ENCODE measurements at regions not wholly inside any gene's neighbourhood (a gene's known extent, or its start where the extent isn't known, plus 50 kb on each side); places are given as distances from the start of the nearest gene placed in this dataset.

DNA sequence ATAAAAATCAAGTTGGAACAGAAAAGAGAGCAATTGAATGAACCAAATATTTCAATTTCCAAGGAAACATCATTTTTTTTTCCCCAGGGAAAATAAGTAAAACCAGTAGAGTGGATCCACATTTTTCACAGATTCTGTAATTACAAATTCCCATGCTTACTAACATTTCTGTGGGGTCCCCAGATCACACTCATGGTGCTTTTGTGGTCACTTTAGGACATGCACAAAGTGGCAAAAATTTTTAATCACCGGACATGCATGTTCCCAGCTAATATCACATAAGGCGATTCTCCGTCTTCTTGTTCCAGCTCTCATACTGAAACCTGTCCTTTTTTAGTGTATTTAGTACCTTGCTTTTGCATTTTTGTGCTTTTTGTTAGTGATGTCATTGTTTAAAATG, 748.2 kb upstream of the SLITRK1 start:
- no peak for FAIRE-seq
- TF ChIP-seq, protein P1, sequence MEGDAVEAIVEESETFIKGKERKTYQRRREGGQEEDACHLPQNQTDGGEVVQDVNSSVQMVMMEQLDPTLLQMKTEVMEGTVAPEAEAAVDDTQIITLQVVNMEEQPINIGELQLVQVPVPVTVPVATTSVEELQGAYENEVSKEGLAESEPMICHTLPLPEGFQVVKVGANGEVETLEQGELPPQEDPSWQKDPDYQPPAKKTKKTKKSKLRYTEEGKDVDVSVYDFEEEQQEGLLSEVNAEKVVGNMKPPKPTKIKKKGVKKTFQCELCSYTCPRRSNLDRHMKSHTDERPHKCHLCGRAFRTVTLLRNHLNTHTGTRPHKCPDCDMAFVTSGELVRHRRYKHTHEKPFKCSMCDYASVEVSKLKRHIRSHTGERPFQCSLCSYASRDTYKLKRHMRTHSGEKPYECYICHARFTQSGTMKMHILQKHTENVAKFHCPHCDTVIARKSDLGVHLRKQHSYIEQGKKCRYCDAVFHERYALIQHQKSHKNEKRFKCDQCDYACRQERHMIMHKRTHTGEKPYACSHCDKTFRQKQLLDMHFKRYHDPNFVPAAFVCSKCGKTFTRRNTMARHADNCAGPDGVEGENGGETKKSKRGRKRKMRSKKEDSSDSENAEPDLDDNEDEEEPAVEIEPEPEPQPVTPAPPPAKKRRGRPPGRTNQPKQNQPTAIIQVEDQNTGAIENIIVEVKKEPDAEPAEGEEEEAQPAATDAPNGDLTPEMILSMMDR (IDR thresholded peaks at IDR 0.05; ENCODE audit: insufficient read depth, missing control alignments): no peak
- DNase-seq (ENCODE audit: insufficient read length, low spot score): no peak

DNA sequence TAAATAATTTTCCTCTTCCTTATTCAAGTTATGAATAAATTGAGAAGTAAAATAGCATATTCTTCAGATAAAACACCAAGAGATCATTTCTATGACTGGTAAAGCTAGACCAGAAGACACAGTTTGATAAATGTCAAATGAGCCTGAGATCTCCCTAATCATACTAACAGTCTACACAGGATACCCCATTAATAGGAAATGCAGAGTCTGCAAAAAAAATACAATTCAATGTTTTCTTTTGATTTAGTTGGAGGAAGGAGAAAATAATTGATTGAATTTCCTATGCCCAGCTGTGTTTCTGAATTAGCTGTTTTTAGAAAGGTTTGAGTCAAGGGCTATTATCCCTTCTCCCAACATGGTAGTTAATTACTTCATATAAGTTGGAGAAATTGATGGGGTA, 734.6 kb upstream of the SLITRK1 start:
- FAIRE-seq (no peak), DNase-seq (ENCODE audit: insufficient read length, low spot score) (no peak)
- TF ChIP-seq, protein P1 (IDR thresholded peaks at IDR 0.05; ENCODE audit: insufficient read depth, missing control alignments): no peak

DNA sequence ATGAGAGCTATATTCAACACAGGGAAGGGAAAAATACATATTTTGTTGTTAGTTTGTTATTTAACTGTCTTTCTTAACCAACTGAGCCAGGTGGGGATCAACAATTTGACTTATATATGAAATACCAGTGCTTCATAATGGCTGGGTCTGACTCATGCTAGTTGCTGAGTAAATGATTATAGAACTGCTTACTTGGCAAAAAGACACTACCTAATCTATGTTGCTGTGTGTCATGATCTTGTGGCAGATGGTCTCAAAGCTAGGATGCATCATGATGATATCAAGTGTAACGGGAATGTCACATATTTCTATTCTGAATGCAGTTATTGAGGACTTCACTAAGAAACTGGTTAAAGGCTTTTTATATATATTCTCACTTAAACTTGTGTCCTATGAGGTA, 727.4 kb upstream of the SLITRK1 start:
- TF ChIP-seq, protein P1 (IDR thresholded peaks at IDR 0.05; ENCODE audit: insufficient read depth, missing control alignments): no peak
- FAIRE-seq (no peak), DNase-seq (ENCODE audit: insufficient read length, low spot score) (no peak)

DNA sequence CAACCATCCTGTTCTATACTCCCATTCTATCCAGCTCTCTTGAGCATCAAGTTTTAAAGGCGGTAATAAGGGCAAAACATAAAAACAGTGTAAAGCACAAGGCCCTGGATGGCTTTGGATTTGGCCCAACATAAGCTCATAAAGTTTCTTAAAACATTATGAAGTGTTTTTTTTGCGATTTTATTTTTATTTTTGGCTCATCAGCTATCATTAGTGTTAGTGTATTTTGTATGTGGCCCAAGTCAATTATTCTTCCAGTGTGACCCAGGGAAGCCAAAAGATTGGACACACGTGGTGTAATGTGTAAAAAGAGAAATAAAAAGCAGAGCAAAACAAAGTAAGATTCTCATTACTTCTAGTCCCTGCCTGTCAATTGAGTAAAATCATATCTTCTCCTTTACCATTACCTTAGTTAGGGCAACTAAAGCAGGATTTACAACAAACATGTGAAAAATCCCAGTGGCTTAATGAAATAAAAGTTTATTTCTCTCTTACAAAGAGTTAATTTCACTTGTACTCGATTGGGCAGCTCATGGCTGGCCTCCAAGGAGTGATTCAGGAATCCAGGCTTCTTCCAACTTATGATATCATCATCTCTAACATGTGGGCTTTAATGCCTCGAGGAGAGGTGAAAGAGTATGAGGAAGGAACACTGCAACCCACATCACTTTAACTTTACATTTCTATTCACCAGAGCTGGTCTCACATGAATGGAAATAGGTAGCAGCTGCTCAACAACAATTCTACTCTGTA, 725.2 kb upstream of the SLITRK1 start:
- no peak for DNase-seq (ENCODE audit: insufficient read length, low spot score)
- TF ChIP-seq, protein P1 (IDR thresholded peaks at IDR 0.05; ENCODE audit: insufficient read depth, missing control alignments): no peak
- no peak for FAIRE-seq

DNA sequence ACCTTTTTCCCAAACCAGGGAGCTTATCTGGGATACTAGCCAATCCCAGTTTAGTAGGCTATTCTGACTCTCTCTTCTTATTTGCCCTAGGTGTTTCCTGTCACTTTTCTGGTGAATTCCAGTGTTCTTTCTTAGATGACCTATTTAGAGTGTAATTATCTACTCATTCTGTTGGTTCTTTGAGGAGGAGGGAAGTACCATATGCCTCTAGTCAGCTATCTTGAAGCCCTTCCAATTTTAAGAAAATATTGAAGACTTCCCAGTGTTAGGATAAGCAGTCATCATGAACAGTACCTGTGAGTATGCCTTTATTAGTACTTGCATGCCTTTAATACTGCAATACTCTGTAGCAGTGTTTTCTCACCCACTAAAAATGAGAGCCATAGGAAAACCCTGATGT, 724.3 kb upstream of the SLITRK1 start:
- TF ChIP-seq, protein P1 (IDR thresholded peaks at IDR 0.05; ENCODE audit: insufficient read depth, missing control alignments): no peak
- FAIRE-seq: no peak
- DNase-seq (ENCODE audit: insufficient read length, low spot score): no peak

DNA sequence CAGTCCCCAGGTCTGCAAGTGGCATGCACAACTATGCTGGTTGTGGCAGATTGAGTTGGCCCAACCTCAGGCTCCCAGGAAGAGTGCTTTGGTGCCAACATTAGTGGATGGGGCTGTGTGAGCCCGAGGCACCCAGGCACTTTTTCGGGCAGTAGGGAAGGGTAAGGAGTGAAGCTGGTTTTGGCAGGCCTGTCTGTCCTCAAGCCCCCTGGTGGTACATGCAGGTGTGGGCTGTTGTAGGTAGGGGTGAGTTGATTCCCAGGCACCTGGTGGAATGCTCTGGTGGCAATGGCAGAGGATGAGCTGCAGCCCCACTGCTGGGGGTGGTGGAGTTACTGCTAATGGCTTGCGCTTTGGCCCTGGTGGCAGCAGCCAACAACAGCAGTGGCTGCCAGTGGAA, 723.7 kb upstream of the SLITRK1 start:
- no peak for DNase-seq (ENCODE audit: insufficient read length, low spot score)
- TF ChIP-seq, protein P1 (IDR thresholded peaks at IDR 0.05; ENCODE audit: insufficient read depth, missing control alignments): no peak
- no peak for FAIRE-seq

DNA sequence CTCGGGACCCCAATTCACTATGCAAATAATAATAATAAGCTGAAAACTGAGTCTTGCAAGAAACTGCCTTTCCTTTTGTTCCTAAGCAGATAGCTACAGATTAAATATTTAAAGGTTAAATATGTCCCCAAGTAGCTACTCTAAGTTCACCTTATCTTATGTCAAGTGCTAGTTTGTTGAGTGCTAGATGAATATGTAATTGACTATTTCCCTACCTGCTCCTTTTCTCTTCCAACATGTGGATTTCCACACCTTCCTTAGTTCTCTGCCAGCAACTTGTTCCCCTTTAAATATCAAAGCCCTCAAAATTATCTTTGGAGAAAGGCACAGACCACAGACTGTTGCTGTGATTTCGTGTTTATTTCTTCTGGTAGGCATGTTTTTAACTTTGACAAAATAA, 709.2 kb upstream of the SLITRK1 start:
- TF ChIP-seq, protein P1 (IDR thresholded peaks at IDR 0.05; ENCODE audit: insufficient read depth, missing control alignments): no peak
- no peak for FAIRE-seq

More for the DNA sequence above, 709.2 kb upstream of the SLITRK1 start:
- DNase-seq (ENCODE audit: insufficient read length, low spot score): no peak
